HepG2 (cell line): ENCODE measurements at regions not wholly inside any gene's neighbourhood (a gene's known extent, or its start where the extent isn't known, plus 50 kb on each side); places are given as distances from the start of the nearest gene placed in this dataset.

Source experiments
- ATAC-seq: fragments of 200-7000 bp; cut with Tn5 transposase; 3 replicates; pipeline ENCODE4 v1.9.1; 2020; ENCODE audit warnings: mild to moderate bottlenecking, moderate library complexity
- BruUV-seq: library from RNA; stranded (reverse); fragments of 400-500 nt; replicated peaks from 2 replicates; lab custom pipeline; 2021; lab: Mats Ljungman, UMichigan
- CTCF ChIA-PET: fragments of 300-600 bp; formaldehyde crosslinking; extraction: SDS; loops from one replicate; lab custom pipeline; 2021; ENCODE audit warnings: low total read pairs, inconsistent platforms, low intra/inter-chr PET ratio; lab: Yijun Ruan, JAX
- POLR2A ChIA-PET: fragments of 350-600 bp; sonication (Branson Sonifier 250); formaldehyde crosslinking; loops from one replicate; lab custom pipeline; 2020; ENCODE audit warnings: antibody characterized with exemption, inconsistent platforms; lab: Yijun Ruan, JAX
- DNase-seq: peaks from one replicate; pipeline ENCODE4 v3.0.0-alpha.2; 2015; ENCODE audit warnings: low spot score
- FAIRE-seq: peaks from 3 replicates; lab custom pipeline; 2011; peaks lifted over from hg19 to GRCh38; lab: Jason Lieb, UNC
- H2AFZ ChIP-seq: one replicate; pipeline ENCODE4 v1.6.1; 2011; ENCODE audit warnings: low read length, inconsistent platforms
- H3K27ac ChIP-seq: fragments of 300-600 bp; 3 replicates; pipeline ENCODE4 v1.8.0; 2011; ENCODE audit warnings: mixed run types, mild to moderate bottlenecking, mixed read lengths, low read length, inconsistent platforms; ENCODE audit not compliant: insufficient read depth; ENCODE audit errors: extremely low read length
- H3K27me3 ChIP-seq, 2 experiments: fragments of 200-600 bp in 1 of 2; 2 replicates in 1 of 2; 3 replicates in 1 of 2; pipeline versions ENCODE4 v1.6.0 to v1.8.0; 2011; ENCODE audit warnings: low read length in 2 of 2, mild to moderate bottlenecking in 2 of 2, moderate library complexity in 2 of 2, inconsistent platforms in 1 of 2; ENCODE audit not compliant: insufficient read depth in 2 of 2, control insufficient read depth in 1 of 2
- H3K36me3 ChIP-seq, 2 experiments: fragments of 200-600 bp in 1 of 2; replicated peaks in 1 of 2; 2 replicates in 1 of 2; 3 replicates in 1 of 2; pipeline versions ENCODE4 v1.5.1 to v1.8.0; 2011; ENCODE audit warnings: low read length in 2 of 2, inconsistent platforms in 1 of 2; ENCODE audit not compliant: insufficient read depth in 2 of 2, control insufficient read depth in 1 of 2
- H3K4me1 ChIP-seq: 2 replicates; pipeline ENCODE4 v1.5.1; 2012; ENCODE audit warnings: low read length, inconsistent platforms; ENCODE audit not compliant: insufficient read depth
- H3K4me2 ChIP-seq: 2 replicates; pipeline ENCODE4 v1.6.0; 2011; ENCODE audit warnings: low read depth, low read length, inconsistent platforms
- H3K4me3 ChIP-seq, 3 experiments: fragments of 200-600 bp in 1 of 3; sonication (generic), shearing (Covaris generic) in 1 of 3; replicated peaks in 1 of 3; 2 replicates each; pipeline ENCODE4 v1.5.1; 2011 to 2016; ENCODE audit warnings: low read length in 3 of 3, inconsistent platforms in 2 of 3, low read depth in 2 of 3, mild to moderate bottlenecking in 2 of 3, control low read depth in 1 of 3, mixed read lengths in 1 of 3; ENCODE audit not compliant: insufficient read depth in 1 of 3
- H3K79me2 ChIP-seq: one replicate; pipeline ENCODE4 v1.6.1; 2011; ENCODE audit warnings: low read length, inconsistent platforms; ENCODE audit not compliant: insufficient read depth
- H3K9ac ChIP-seq: 2 replicates; pipeline ENCODE4 v1.6.0; 2011; ENCODE audit warnings: mild to moderate bottlenecking, low read depth, low read length, inconsistent platforms; ENCODE audit not compliant: insufficient read depth
- H3K9me3 ChIP-seq: 2 replicates; pipeline ENCODE4 v1.5.1; 2012; ENCODE audit warnings: mild to moderate bottlenecking, low read length
- H4K20me1 ChIP-seq: 2 replicates; pipeline ENCODE4 v1.6.0; 2011; ENCODE audit warnings: inconsistent platforms, mild to moderate bottlenecking, low read length, moderate library complexity; ENCODE audit not compliant: insufficient read depth
- CREM ChIP-seq, 2 experiments: sonication (generic) in 1 of 2; formaldehyde crosslinking in 1 of 2; IDR thresholded peaks; 2 replicates each; pipeline versions ENCODE4 v1.4.0 to v1.6.1; 2016 to 2020; ENCODE audit warnings: antibody characterized with exemption in 1 of 2, mild to moderate bottlenecking in 1 of 2, missing genetic modification reagents in 1 of 2
- MEIS2 ChIP-seq: sonication (generic); formaldehyde crosslinking; IDR thresholded peaks from 2 replicates; pipeline ENCODE4 v1.9.0; 2021; ENCODE audit warnings: mild to moderate bottlenecking, missing genetic modification reagents
- POLR2G ChIP-seq: fragments of 200-400 bp; formaldehyde crosslinking; IDR thresholded peaks from 2 replicates; pipeline ENCODE4 v1.6.1; 2018; ENCODE audit warnings: mild to moderate bottlenecking, low read depth, low read length, moderate library complexity
- TCF7L2 ChIP-seq: IDR thresholded peaks from 2 replicates; pipeline ENCODE4 v1.6.1; 2011; ENCODE audit warnings: mild to moderate bottlenecking, low read depth, low read length, moderate library complexity
- TSC22D2 ChIP-seq: sonication (generic); formaldehyde crosslinking; IDR thresholded peaks from 2 replicates; pipeline ENCODE4 v1.5.1; 2020; ENCODE audit warnings: missing genetic modification reagents, mild to moderate bottlenecking, borderline replicate concordance
- YEATS2 ChIP-seq: sonication (generic); formaldehyde crosslinking; IDR thresholded peaks from 2 replicates; pipeline ENCODE4 v1.4.0; 2020; ENCODE audit warnings: missing genetic modification reagents, borderline replicate concordance
- YEATS4 ChIP-seq: sonication (generic); formaldehyde crosslinking; IDR thresholded peaks from 2 replicates; pipeline ENCODE4 v1.4.0; 2020; ENCODE audit warnings: missing genetic modification reagents, borderline replicate concordance
- ZBTB39 ChIP-seq: sonication (generic); formaldehyde crosslinking; IDR thresholded peaks from 2 replicates; pipeline ENCODE4 v1.5.0; 2020; ENCODE audit warnings: missing genetic modification reagents
- ZNF280B ChIP-seq: sonication (generic); formaldehyde crosslinking; IDR thresholded peaks from 2 replicates; pipeline ENCODE4 v1.5.0; 2020; ENCODE audit warnings: missing genetic modification reagents, mild to moderate bottlenecking, borderline replicate concordance
- ZNF383 ChIP-seq: sonication (generic); formaldehyde crosslinking; IDR thresholded peaks from 2 replicates; pipeline ENCODE4 v1.4.0; 2020; ENCODE audit warnings: missing genetic modification reagents, mild to moderate bottlenecking, borderline replicate concordance
- ZNF432 ChIP-seq: sonication (generic); formaldehyde crosslinking; IDR thresholded peaks from 2 replicates; pipeline ENCODE4 v1.5.0; 2020; ENCODE audit warnings: missing genetic modification reagents, mild to moderate bottlenecking, borderline replicate concordance
- ZNF629 ChIP-seq: sonication (generic); formaldehyde crosslinking; conservative IDR thresholded peaks from 2 replicates; pipeline ENCODE4 v1.5.0; 2020; ENCODE audit warnings: missing genetic modification reagents
- ZNF713 ChIP-seq: sonication (generic); formaldehyde crosslinking; IDR thresholded peaks from 2 replicates; pipeline ENCODE4 v1.4.0; 2020; ENCODE audit warnings: mild to moderate bottlenecking, missing genetic modification reagents
- ZNF800 ChIP-seq: sonication (generic); formaldehyde crosslinking; IDR thresholded peaks from 2 replicates; pipeline ENCODE4 v1.4.0; 2020; ENCODE audit warnings: missing genetic modification reagents
- WGBS: methylation state at CpG from one replicate; pipeline ENCODE4 v1.1.6; 2017; ENCODE audit warnings: low lambda C conversion rate; 5-methylcytosine and 5-hydroxymethylcytosine counted together
- in situ Hi-C: cut with HindIII; loops from 2 replicates; pipeline ENCODE4 v1.10.0; 2017; ENCODE audit warnings: low pct_unique_long_range_greater_than_20kb; ENCODE audit not compliant: extremely low pct_ligation_motif_present
- intact Hi-C: fragments of 100-400 bp; cut with micrococcal nuclease; formaldehyde crosslinking; loops from one replicate; pipeline ENCODE4 v1.10.0; 2022; ENCODE audit not compliant: unreplicated experiment

DNA sequence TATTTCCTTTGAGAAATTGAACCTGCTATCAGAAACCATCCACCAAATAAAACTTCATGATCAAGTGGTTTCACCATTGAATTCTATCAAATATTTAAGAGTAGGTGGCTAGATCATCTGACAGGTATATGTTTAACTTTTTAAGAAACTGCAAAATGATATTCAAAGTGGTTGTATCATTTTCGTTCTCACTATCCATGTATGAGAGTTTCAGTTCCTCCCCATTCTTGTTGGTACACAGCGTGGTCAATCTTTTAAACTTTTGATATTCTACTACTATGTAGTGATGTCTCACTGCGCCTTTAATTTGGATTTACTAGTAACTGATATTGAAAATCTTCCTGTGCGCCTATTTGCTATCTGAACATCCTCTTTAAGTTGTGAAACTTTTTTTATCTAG lies 163.7 kb downstream of the CYB561 start:
- 11% methylated on average over 4 of the region's 4 CpGs for WGBS
- no peak for ATAC-seq
- in situ Hi-C loops (no loop called here), intact Hi-C loops (no loop called here)
- ChIA-PET CTCF (no interaction called here), POLR2A (no interaction called here)
- BruUV-seq = no TSS peak
- TF ChIP-seq TCF7L2 (0 out of 2 replicates have a peak, but pooled peaks have one; percentile 25), ZNF629 (CRISPR knock-in tag) (no peak)
- no peaks in the 10 kb centered on the region for H4K20me1 ChIP-seq
- no peaks in the 10 kb centered on the region for H3K4me1 ChIP-seq
- H3K27ac ChIP-seq = no peak overlapping the region
- no peak for FAIRE-seq
- H3K4me2 ChIP-seq = no peak overlapping the region
- no peak overlapping the region for H2AFZ ChIP-seq
- DNase-seq = no peak
- H3K9ac ChIP-seq = no peak overlapping the region
- H3K9me3 ChIP-seq = peaks cover 6% of the 10 kb centered on the region
- no peaks in the 10 kb centered on the region for H3K36me3 ChIP-seq
- H3K79me2 ChIP-seq = no peaks in the 10 kb centered on the region
- no peaks in the 10 kb centered on the region for H3K27me3 ChIP-seq
- no peak overlapping the region for H3K4me3 ChIP-seq

GRCh38 chr17:63285551-63285950 lies 160.6 kb downstream of the CYB561 start:
- in situ Hi-C loops = no loop called here
- no TSS peak for BruUV-seq
- H3K4me2 ChIP-seq = no peak overlapping the region
- H3K36me3 ChIP-seq = no peaks in the 10 kb centered on the region
- no peak overlapping the region for H3K9ac ChIP-seq
- no peaks in the 10 kb centered on the region for H3K27me3 ChIP-seq
- H3K79me2 ChIP-seq = no peaks in the 10 kb centered on the region
- ChIA-PET POLR2A (no interaction called here), CTCF (no interaction called here)
- ATAC-seq (no peak), FAIRE-seq (no peak), DNase-seq (no peak)
- H3K4me1 ChIP-seq = no peaks in the 10 kb centered on the region
- no peak overlapping the region for H2AFZ ChIP-seq
- WGBS = 41% methylated on average over 4 of the region's 4 CpGs
- intact Hi-C loops = no loop called here
- H4K20me1 ChIP-seq = no peaks in the 10 kb centered on the region
- H3K27ac ChIP-seq = no peak overlapping the region
- H3K9me3 ChIP-seq = peaks cover 6% of the 10 kb centered on the region
- H3K4me3 ChIP-seq = no peak overlapping the region
- TF ChIP-seq ZNF713 (CRISPR knock-in tag) (no peak), ZNF383 (no peak), ZNF280B (no peak), TSC22D2 (CRISPR knock-in tag) (no peak), MEIS2 (no peak), YEATS2 (CRISPR knock-in tag) (no peak), YEATS4 (CRISPR knock-in tag) (no peak), ZBTB39 (no peak), ZNF432 (CRISPR knock-in tag) (no peak), ZNF800 (no peak), POLR2G (no peak), CREM (IDR thresholded peaks at IDR 0.05) (no peak), CREM (CRISPR knock-in tag; IDR thresholded peaks at IDR 0.05) (no peak)
